ENCODE measurements at regions not wholly inside any gene's neighbourhood (a gene's known extent, or its start where the extent isn't known, plus 50 kb on each side); places are given as distances from the start of the nearest gene placed in this dataset.

DNA sequence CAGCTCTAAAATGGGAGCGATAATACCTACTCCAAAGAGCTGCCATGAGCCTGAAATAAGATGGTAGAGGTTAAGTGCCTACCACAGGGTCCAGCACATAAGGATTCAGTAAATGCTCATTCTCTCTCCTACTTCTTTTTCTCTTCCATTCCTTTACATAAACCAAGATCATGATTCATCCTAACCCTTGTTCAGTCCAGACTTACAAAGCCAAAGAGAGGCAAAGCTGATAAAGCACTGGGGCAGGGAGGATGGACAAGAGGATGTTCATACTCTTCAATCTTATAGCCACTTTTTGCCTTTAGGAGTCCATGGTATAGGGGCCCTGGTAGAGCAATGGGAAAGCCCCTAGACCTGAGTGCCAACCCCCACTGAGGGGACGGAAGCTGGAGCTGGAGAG lies 75.6 kb upstream of the PKDCC start:
- Histone ChIP-seq H3K36me3 (replicated peaks; ENCODE audit: insufficient read depth, low read length) (no peaks in the 10 kb centered on the region), H3K9ac (ENCODE audit: low read length) (no peak overlapping the region), H4K20me1 (ENCODE audit: insufficient read depth, low read length) (no peaks in the 10 kb centered on the region), H3K4me2 (ENCODE audit: low read depth, low read length) (no peak overlapping the region), H3K9me2 (replicated peaks; ENCODE audit: insufficient read depth, low read length) (no peaks in the 10 kb centered on the region), H3K9me3 (replicated peaks; ENCODE audit: insufficient read depth, low read length) (no peaks in the 10 kb centered on the region), H3K4me1 (ENCODE audit: low read length) (no peaks in the 10 kb centered on the region), H3F3A (ENCODE audit: insufficient read depth, low read length) (no peaks in the 10 kb centered on the region), H3K27ac (ENCODE audit: low read length) (no peak overlapping the region), H3K27me3 (replicated peaks; ENCODE audit: insufficient read depth, low read length) (no peaks in the 10 kb centered on the region), H2AFZ (ENCODE audit: low read length) (no peak overlapping the region), H3K4me3 (ENCODE audit: low read length) (no peak overlapping the region), H3K79me2 (ENCODE audit: low read length) (no peaks in the 10 kb centered on the region)
- no peak for DNase-seq
- TF ChIP-seq CTCF (IDR thresholded peaks at IDR 0.05; ENCODE audit: low read length) (no peak), EZH2 (optimal IDR thresholded peaks at IDR 0.05; ENCODE audit: low read depth, low read length) (no peak), EZH2phosphoT487 (IDR thresholded peaks at IDR 0.05; ENCODE audit: low read length) (no peak)

GRCh38 chr2:41972819-41973218 lies 75.0 kb upstream of the PKDCC start:
- Histone ChIP-seq H3K36me3 (replicated peaks; ENCODE audit: insufficient read depth, low read length) (no peaks in the 10 kb centered on the region), H3K9me3 (replicated peaks; ENCODE audit: insufficient read depth, low read length) (no peaks in the 10 kb centered on the region), H3K9me2 (replicated peaks; ENCODE audit: insufficient read depth, low read length) (no peaks in the 10 kb centered on the region), H3K4me3 (ENCODE audit: low read length) (no peak overlapping the region), H3K4me1 (ENCODE audit: low read length) (no peaks in the 10 kb centered on the region), H3K79me2 (ENCODE audit: low read length) (no peaks in the 10 kb centered on the region), H3K27ac (ENCODE audit: low read length) (no peak overlapping the region), H3F3A (ENCODE audit: insufficient read depth, low read length) (no peaks in the 10 kb centered on the region), H3K27me3 (replicated peaks; ENCODE audit: insufficient read depth, low read length) (no peaks in the 10 kb centered on the region), H3K4me2 (ENCODE audit: low read depth, low read length) (no peak overlapping the region), H3K9ac (ENCODE audit: low read length) (no peak overlapping the region), H2AFZ (ENCODE audit: low read length) (no peak overlapping the region), H4K20me1 (ENCODE audit: insufficient read depth, low read length) (no peaks in the 10 kb centered on the region)
- no peak for TF ChIP-seq CTCF (IDR thresholded peaks at IDR 0.05; ENCODE audit: low read length)
- no peak for TF ChIP-seq EZH2 (optimal IDR thresholded peaks at IDR 0.05; ENCODE audit: low read depth, low read length)
- TF ChIP-seq EZH2phosphoT487 (IDR thresholded peaks at IDR 0.05; ENCODE audit: low read length): no peak
- no peak for DNase-seq

- Histone ChIP-seq H2AFZ (ENCODE audit: low read length) (no peak overlapping the region), H3K4me3 (ENCODE audit: low read length) (no peak overlapping the region), H3K27ac (ENCODE audit: low read length) (no peak overlapping the region), H3K36me3 (replicated peaks; ENCODE audit: insufficient read depth, low read length) (no peaks in the 10 kb centered on the region), H3K9me2 (replicated peaks; ENCODE audit: insufficient read depth, low read length) (no peaks in the 10 kb centered on the region), H3K79me2 (ENCODE audit: low read length) (no peaks in the 10 kb centered on the region), H3K4me2 (ENCODE audit: low read depth, low read length) (no peak overlapping the region), H3K27me3 (replicated peaks; ENCODE audit: insufficient read depth, low read length) (no peaks in the 10 kb centered on the region), H3K9ac (ENCODE audit: low read length) (no peak overlapping the region), H3K9me3 (replicated peaks; ENCODE audit: insufficient read depth, low read length) (no peaks in the 10 kb centered on the region), H4K20me1 (ENCODE audit: insufficient read depth, low read length) (no peaks in the 10 kb centered on the region), H3F3A (ENCODE audit: insufficient read depth, low read length) (no peaks in the 10 kb centered on the region), H3K4me1 (ENCODE audit: low read length) (no peaks in the 10 kb centered on the region)
- no peak for DNase-seq
- TF ChIP-seq CTCF (IDR thresholded peaks at IDR 0.05; ENCODE audit: low read length) (no peak), EZH2 (optimal IDR thresholded peaks at IDR 0.05; ENCODE audit: low read depth, low read length) (no peak), EZH2phosphoT487 (IDR thresholded peaks at IDR 0.05; ENCODE audit: low read length) (no peak)
Observed at GRCh38 chr2:41973871-41974270, 74.0 kb upstream of the PKDCC start.

Data from MM.1S (cell line).